ENCODE measurements at regions not wholly inside any gene's neighbourhood (a gene's known extent, or its start where the extent isn't known, plus 50 kb on each side); places are given as distances from the start of the nearest gene placed in this dataset.

GRCh38 chr10:28903063-28903462 lies 225.7 kb downstream of the BAMBI start:
- Histone ChIP-seq H3K4me3 (no peak overlapping the region), H3K9me3 (no peaks in the 10 kb centered on the region), H3K36me3 (no peaks in the 10 kb centered on the region), H3K27me3 (replicated peaks; ENCODE audit: insufficient read depth) (no peaks in the 10 kb centered on the region), H3K27ac (no peak overlapping the region), H3K4me1 (ENCODE audit: control insufficient read depth in 1 of 2, low read depth in 2 of 2) (peaks cover 10 to 31% of the 10 kb centered on the region in 2 donors)
- DNase-seq (ENCODE audit: low spot score) (no peak), ATAC-seq (ENCODE audit: insufficient number of reproducible peaks, low FRiP score, low read depth) (no peak)
- no peak for TF ChIP-seq CTCF (IDR thresholded peaks at IDR 0.05)

- no peak overlapping the region for H3K27ac ChIP-seq
- H3K36me3 ChIP-seq: no peaks in the 10 kb centered on the region
- peaks cover 10 to 31% of the 10 kb centered on the region in 2 donors for H3K4me1 ChIP-seq (ENCODE audit: control insufficient read depth in 1 of 2, low read depth in 2 of 2)
- no peak for TF ChIP-seq CTCF (IDR thresholded peaks at IDR 0.05)
- no peaks in the 10 kb centered on the region for H3K27me3 ChIP-seq (replicated peaks; ENCODE audit: insufficient read depth)
- DNase-seq (ENCODE audit: low spot score) (no peak), ATAC-seq (ENCODE audit: insufficient number of reproducible peaks, low FRiP score, low read depth) (no peak)
- H3K9me3 ChIP-seq: no peaks in the 10 kb centered on the region
- no peak overlapping the region for H3K4me3 ChIP-seq
Observed at GRCh38 chr10:28903736-28904135, 226.4 kb downstream of the BAMBI start.

GRCh38 chr10:28905371-28905770 lies 228.1 kb downstream of the BAMBI start:
- ATAC-seq (ENCODE audit: insufficient number of reproducible peaks, low FRiP score, low read depth): no peak
- Histone ChIP-seq H3K36me3 (no peaks in the 10 kb centered on the region), H3K27ac (peak overlapping the region; percentile 21 to 29), H3K9me3 (no peaks in the 10 kb centered on the region), H3K4me3 (no peak overlapping the region), H3K27me3 (replicated peaks; ENCODE audit: insufficient read depth) (no peaks in the 10 kb centered on the region), H3K4me1 (ENCODE audit: control insufficient read depth in 1 of 2, low read depth in 2 of 2) (peaks cover 14 to 38% of the 10 kb centered on the region in 2 donors)
- no peak for DNase-seq (ENCODE audit: low spot score)
- TF ChIP-seq CTCF (IDR thresholded peaks at IDR 0.05): no peak

GRCh38 chr10:28906011-28906411 lies 228.7 kb downstream of the BAMBI start:
- no peaks in the 10 kb centered on the region for H3K9me3 ChIP-seq
- DNase-seq (ENCODE audit: low spot score): no peak
- peak overlapping the region in 1 of 2 donors; percentile 29 for H3K27ac ChIP-seq
- peaks cover 14 to 41% of the 10 kb centered on the region in 2 donors for H3K4me1 ChIP-seq (ENCODE audit: control insufficient read depth in 1 of 2, low read depth in 2 of 2)
- no peaks in the 10 kb centered on the region for H3K27me3 ChIP-seq (replicated peaks; ENCODE audit: insufficient read depth)
- no peak for TF ChIP-seq CTCF (IDR thresholded peaks at IDR 0.05)
- no peaks in the 10 kb centered on the region for H3K36me3 ChIP-seq
- ATAC-seq (ENCODE audit: insufficient number of reproducible peaks, low FRiP score, low read depth): no peak
- H3K4me3 ChIP-seq: no peak overlapping the region

GRCh38 chr10:28906415-28906814 lies 229.1 kb downstream of the BAMBI start:
- H3K9me3 ChIP-seq: no peaks in the 10 kb centered on the region
- no peaks in the 10 kb centered on the region for H3K27me3 ChIP-seq (replicated peaks; ENCODE audit: insufficient read depth)
- ATAC-seq (ENCODE audit: insufficient number of reproducible peaks, low FRiP score, low read depth) (no peak), DNase-seq (ENCODE audit: low spot score) (no peak)
- no peaks in the 10 kb centered on the region for H3K36me3 ChIP-seq
- peaks cover 14 to 45% of the 10 kb centered on the region in 2 donors for H3K4me1 ChIP-seq (ENCODE audit: control insufficient read depth in 1 of 2, low read depth in 2 of 2)
- no peak overlapping the region for H3K4me3 ChIP-seq
- no peak for TF ChIP-seq CTCF (IDR thresholded peaks at IDR 0.05)
- peak overlapping the region in 1 of 2 donors; percentile 49 for H3K27ac ChIP-seq

Measured in thoracic aorta (tissue), 2 donors.